Small intestine (tissue), 7 donors: ENCODE measurements at regions not wholly inside any gene's neighbourhood (a gene's known extent, or its start where the extent isn't known, plus 50 kb on each side); places are given as distances from the start of the nearest gene placed in this dataset.

Experiments used
- DNase-seq, 2 donors: peaks; one replicate each; pipeline versions ENCODE4 v3.0.0 to v3.0.0-alpha.2; 2013
- FAIRE-seq: peaks from 2 replicates; lab custom pipeline; 2012; peaks lifted over from hg19 to GRCh38; lab: Jason Lieb, UNC
- H3K27ac ChIP-seq, 3 donors: one replicate each; pipeline ENCODE4 v1.5.1; 2013; ENCODE audit warnings: low read length in 2 of 3, mild to moderate bottlenecking in 2 of 3, control low read depth in 1 of 3, inconsistent platforms in 1 of 3, low read depth in 1 of 3, moderate library complexity in 1 of 3
- H3K27me3 ChIP-seq, 3 donors: one replicate each; pipeline ENCODE4 v1.6.1; 2013; ENCODE audit warnings: low read length in 3 of 3, inconsistent platforms in 1 of 3; ENCODE audit not compliant: control insufficient read depth in 3 of 3, insufficient read depth in 3 of 3
- H3K36me3 ChIP-seq, 3 donors: one replicate each; pipeline ENCODE4 v1.6.1; 2013; ENCODE audit warnings: low read length in 3 of 3, inconsistent platforms in 1 of 3, low read depth in 1 of 3, mild to moderate bottlenecking in 1 of 3, moderate library complexity in 1 of 3; ENCODE audit not compliant: control insufficient read depth in 3 of 3, insufficient read depth in 2 of 3
- H3K4me1 ChIP-seq, 3 donors: one replicate each; pipeline ENCODE4 v1.6.1; 2013; ENCODE audit warnings: low read length in 2 of 3, inconsistent platforms in 1 of 3, low read depth in 1 of 3, mild to moderate bottlenecking in 1 of 3, moderate library complexity in 1 of 3; ENCODE audit not compliant: control insufficient read depth in 3 of 3, insufficient read depth in 2 of 3
- H3K4me3 ChIP-seq, 3 donors: one replicate each; pipeline ENCODE4 v1.5.1; 2013; ENCODE audit warnings: low read length in 3 of 3, control low read depth in 1 of 3, inconsistent platforms in 1 of 3, low read depth in 1 of 3, mild to moderate bottlenecking in 1 of 3, moderate library complexity in 1 of 3
- H3K9me3 ChIP-seq, 2 donors: one replicate each; pipeline ENCODE4 v1.6.1; 2013; ENCODE audit warnings: low read depth in 1 of 2, low read length in 1 of 2; ENCODE audit not compliant: control insufficient read depth in 2 of 2, insufficient read depth in 1 of 2
- WGBS, 3 donors: extraction: QIAGEN DNeasy Blood & Tissue Kit; methylation state at CpG; one replicate each; pipeline ENCODE4 v1.1.7; 2013; 5-methylcytosine and 5-hydroxymethylcytosine counted together
- donor health status: healthy with polysubstance abuse.
- donor health status: control.
- donor health status: control.
- donor health status: Bipolar disorder and iron deficiency.
- donor health status: healthy.

DNA sequence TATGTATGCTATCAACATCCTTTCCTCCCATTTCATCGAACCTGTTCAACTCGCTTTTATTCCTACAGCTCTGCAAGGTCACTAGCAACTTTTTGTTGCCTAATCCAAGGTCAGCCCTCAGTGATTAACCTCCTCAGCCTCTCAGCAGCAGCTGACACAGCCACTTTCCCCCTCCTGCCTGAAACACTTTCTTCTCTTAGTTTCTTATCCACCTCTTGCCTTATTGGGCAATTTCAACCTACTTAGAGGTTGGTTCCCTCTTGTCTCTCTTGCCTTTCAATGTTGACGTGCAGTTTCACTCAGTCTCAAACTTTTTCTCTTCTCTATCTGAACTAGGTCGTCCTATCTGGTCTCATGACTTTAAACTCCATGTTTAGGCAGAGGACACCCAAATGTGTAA, 156.3 kb downstream of the C1orf94 start:
- peaks cover 0 to 2% (median 2%) of the 10 kb centered on the region in 3 donors for H3K27me3 ChIP-seq
- H3K27ac ChIP-seq, result no peak overlapping the region
- 28 to 55% (median 44%) methylated on average over 4 of the region's 4 CpGs for WGBS, 3 donors
- H3K36me3 ChIP-seq, result no peaks in the 10 kb centered on the region
- H3K9me3 ChIP-seq, result no peaks in the 10 kb centered on the region
- no peak for FAIRE-seq
- no peak for DNase-seq
- H3K4me3 ChIP-seq, result no peak overlapping the region
- no peaks in the 10 kb centered on the region for H3K4me1 ChIP-seq

DNA sequence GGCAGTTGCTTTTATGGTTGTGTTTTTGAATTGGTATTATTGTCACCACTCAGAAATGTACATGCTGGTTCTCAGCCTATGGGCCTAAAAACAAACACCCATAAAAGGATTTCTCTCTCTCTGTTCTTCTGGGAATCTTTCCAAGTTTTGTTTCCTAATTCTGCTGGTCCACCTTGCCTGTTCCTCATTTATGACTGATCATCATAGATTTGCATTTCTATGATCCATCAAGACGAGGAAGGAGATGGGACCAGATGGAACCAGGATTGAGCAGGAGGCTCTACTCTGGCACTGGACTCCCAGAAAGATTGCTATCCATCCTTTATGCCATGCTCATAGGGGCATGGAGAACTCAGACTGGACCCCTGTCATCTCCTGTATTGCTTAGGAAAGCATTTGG, 162.2 kb downstream of the C1orf94 start:
- Histone ChIP-seq H3K27me3 (peaks cover 0 to 6% (median 2%) of the 10 kb centered on the region in 3 donors), H3K4me1 (no peaks in the 10 kb centered on the region), H3K36me3 (no peaks in the 10 kb centered on the region), H3K27ac (no peak overlapping the region), H3K9me3 (no peaks in the 10 kb centered on the region), H3K4me3 (no peak overlapping the region)
- FAIRE-seq (no peak), DNase-seq (no peak)
- WGBS, 3 donors, result 26 to 60% (median 31%) methylated on average over 1 of the region's 1 CpG

DNA sequence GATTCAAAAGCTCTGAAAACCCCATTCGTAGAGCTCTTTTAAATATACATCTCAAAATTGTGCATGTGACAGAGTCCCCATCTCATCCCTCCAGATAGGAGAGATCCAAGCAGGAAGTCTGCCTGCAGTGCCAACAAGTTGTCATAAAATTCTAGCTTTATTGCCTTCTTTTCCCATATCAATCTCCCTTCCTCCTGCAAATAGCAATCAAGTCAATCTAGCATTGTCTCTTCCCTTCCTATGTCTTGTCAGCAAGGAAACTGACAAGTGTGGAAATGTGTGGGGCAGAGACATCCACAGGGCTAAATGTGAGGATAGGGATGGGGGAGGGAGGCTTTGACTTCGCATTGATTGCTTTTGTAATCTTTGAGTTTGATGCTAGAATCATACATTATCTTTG, 165.2 kb downstream of the C1orf94 start:
- no peak overlapping the region for H3K27ac ChIP-seq
- H3K4me1 ChIP-seq, result no peaks in the 10 kb centered on the region
- 54 to 71% (median 56%) methylated on average over 2 of the region's 2 CpGs for WGBS, 3 donors
- H3K4me3 ChIP-seq, result no peak overlapping the region
- H3K36me3 ChIP-seq, result no peaks in the 10 kb centered on the region
- H3K27me3 ChIP-seq, result peaks cover 0 to 6% (median 0%) of the 10 kb centered on the region in 3 donors
- FAIRE-seq (no peak), DNase-seq (no peak)
- no peaks in the 10 kb centered on the region for H3K9me3 ChIP-seq

DNA sequence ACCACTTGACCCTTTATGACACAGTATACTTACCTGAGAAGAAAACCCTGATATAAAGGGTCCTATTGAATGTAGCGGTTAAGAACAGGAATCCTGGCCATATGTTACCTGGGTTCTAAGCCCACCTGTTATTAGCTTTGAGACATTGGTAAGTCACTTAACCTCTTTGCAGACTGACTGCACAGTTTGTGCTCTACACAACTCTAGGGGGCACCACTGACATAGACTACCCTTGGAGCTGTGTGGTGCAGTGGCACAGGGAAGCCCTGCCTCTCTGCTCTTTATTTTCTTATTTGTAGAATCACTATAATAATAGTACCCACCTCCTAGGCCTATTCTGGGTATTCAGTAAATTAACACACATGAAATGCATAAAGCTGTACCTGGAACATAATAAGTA, 165.6 kb downstream of the C1orf94 start:
- FAIRE-seq (no peak), DNase-seq (no peak)
- Histone ChIP-seq H3K4me3 (no peak overlapping the region), H3K9me3 (no peaks in the 10 kb centered on the region), H3K4me1 (no peaks in the 10 kb centered on the region), H3K27me3 (peaks cover 0 to 6% (median 0%) of the 10 kb centered on the region in 3 donors), H3K27ac (no peak overlapping the region), H3K36me3 (no peaks in the 10 kb centered on the region)
- 89 to 97% (median 96%) methylated on average over 1 of the region's 1 CpG for WGBS, 3 donors

DNA sequence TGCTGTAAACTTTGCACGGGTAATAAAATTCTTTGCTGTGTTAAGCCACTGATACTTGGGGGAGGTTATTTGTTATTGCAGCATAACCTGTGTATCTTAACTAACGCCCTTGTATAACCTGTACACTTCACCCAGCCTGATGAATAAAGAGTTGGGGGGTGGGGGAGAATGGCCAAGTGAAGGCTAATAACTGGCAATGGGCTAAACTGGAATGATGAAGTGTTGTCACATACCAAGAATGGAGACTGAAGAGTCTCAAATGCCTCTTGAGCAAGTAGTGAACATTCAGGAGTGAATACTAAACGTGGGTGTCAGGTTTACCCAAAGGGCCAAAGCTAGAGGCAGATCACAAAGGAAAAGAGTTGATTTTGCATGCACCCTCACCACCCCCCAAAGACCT, 169.4 kb downstream of the C1orf94 start:
- 20 to 46% (median 29%) methylated on average over 3 of the region's 3 CpGs for WGBS, 3 donors
- Histone ChIP-seq H3K27me3 (peaks cover 0 to 10% (median 0%) of the 10 kb centered on the region in 3 donors), H3K4me3 (no peak overlapping the region), H3K4me1 (no peaks in the 10 kb centered on the region), H3K27ac (no peak overlapping the region), H3K9me3 (no peaks in the 10 kb centered on the region), H3K36me3 (no peaks in the 10 kb centered on the region)
- FAIRE-seq (no peak), DNase-seq (no peak)

DNA sequence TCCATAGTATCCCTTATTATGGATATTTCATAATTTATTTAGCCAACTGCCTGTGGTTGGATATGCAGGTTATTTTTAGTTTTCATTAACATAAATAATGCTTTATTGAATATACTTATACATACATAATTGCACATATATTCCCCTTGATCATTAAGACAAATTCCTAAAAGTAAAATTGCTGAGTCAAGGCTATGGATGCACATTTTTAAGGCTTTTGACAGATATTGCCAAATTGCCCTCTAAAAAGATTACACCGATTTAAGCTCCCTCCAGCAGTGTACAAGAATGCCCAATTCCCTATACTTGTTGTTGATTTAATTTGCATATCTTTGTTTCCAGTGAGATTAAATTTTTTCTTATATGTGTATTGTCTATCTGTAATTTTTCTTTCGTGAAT, 176.7 kb downstream of the C1orf94 start:
- H3K9me3 ChIP-seq, result no peaks in the 10 kb centered on the region
- WGBS, 3 donors, result 40 to 78% (median 63%) methylated on average over 2 of the region's 2 CpGs
- H3K36me3 ChIP-seq, result no peaks in the 10 kb centered on the region
- no peak overlapping the region for H3K4me3 ChIP-seq
- H3K4me1 ChIP-seq, result no peaks in the 10 kb centered on the region
- FAIRE-seq, result no peak
- no peak overlapping the region for H3K27ac ChIP-seq
- peaks cover 0 to 3% (median 2%) of the 10 kb centered on the region in 3 donors for H3K27me3 ChIP-seq
- no peak for DNase-seq

DNA sequence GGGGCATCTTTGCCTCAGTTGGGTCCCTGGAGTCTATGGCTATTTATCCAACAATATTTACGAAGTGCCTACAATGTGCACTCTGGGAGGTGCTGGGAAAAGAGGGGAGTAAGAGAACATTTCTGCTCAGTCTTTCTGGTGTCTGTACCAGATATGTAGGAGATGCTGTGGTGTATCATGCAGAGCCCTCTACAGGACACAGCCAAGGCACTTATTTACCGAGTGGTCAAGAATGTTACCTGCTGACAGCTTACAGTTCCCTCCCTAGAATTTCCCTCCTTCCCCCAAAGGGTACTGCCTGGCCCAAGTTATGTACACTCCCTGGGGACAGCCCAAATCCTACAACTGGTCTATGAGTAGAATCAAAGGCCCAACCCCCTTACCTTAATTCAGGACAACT, 177.7 kb downstream of the C1orf94 start:
- WGBS, 3 donors, result 35 to 38% (median 37%) methylated on average over 2 of the region's 2 CpGs

DNA sequence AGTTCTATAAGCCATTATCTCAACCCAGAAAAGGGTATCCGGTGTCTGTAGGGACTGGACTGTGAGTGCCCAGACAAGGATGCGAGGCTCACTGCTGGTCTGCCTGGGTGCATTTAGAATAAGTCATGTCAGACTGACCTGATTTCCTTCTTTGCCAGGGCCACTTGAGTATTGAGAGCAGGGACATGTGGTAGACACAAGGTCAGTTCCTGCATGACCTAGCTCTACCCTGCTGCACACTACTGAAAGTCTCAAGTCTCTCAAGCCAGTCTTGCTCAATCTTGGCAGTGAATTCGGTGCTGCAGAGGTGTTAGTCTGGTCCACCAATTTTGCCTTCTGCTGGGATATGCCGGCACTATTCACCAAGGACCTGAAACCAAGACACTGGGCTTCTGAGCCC, 180.1 kb downstream of the C1orf94 start:
- FAIRE-seq (no peak), DNase-seq (no peak)
- H3K9me3 ChIP-seq, result no peaks in the 10 kb centered on the region
- WGBS, 3 donors, result 78 to 83% (median 78%) methylated on average over 4 of the region's 4 CpGs
- H3K36me3 ChIP-seq, result no peaks in the 10 kb centered on the region
- H3K4me3 ChIP-seq, result no peak overlapping the region
- peaks cover 0 to 5% (median 2%) of the 10 kb centered on the region in 3 donors for H3K27me3 ChIP-seq
- no peaks in the 10 kb centered on the region for H3K4me1 ChIP-seq
- no peak overlapping the region for H3K27ac ChIP-seq

More for the DNA sequence above, 177.7 kb downstream of the C1orf94 start:
- DNase-seq (no peak), FAIRE-seq (no peak)
- Histone ChIP-seq H3K4me1 (no peaks in the 10 kb centered on the region), H3K4me3 (no peak overlapping the region), H3K36me3 (no peaks in the 10 kb centered on the region), H3K9me3 (no peaks in the 10 kb centered on the region), H3K27ac (no peak overlapping the region), H3K27me3 (peaks cover 0 to 3% (median 2%) of the 10 kb centered on the region in 3 donors)

DNA sequence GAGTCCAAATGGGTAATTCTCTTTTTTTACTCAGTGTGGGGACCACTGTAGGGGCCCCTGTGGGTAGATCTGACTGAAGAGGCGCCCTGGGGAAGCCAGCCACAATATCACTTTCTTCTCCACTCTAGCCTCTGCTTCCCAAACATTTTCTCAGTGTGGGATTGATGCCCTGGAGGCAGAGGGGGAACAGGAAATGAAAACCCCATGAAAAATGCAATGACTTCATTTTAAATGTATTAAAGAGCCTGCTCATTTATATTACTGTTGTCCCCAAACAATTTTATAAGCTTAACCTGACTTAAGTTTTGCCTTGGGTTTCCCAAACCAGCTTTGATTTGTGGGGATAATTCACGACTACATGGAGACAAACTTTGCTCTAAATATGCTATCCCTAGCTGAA, 181.9 kb downstream of the C1orf94 start:
- Histone ChIP-seq H3K27ac (no peak overlapping the region), H3K36me3 (no peaks in the 10 kb centered on the region), H3K4me3 (no peak overlapping the region), H3K4me1 (no peaks in the 10 kb centered on the region), H3K27me3 (peaks cover 0 to 5% (median 2%) of the 10 kb centered on the region in 3 donors), H3K9me3 (no peaks in the 10 kb centered on the region)
- FAIRE-seq, result no peak
- WGBS, 3 donors, result 34 to 57% (median 53%) methylated on average over 2 of the region's 2 CpGs
- no peak for DNase-seq
